GM12873 (cell line): ENCODE measurements at regions not wholly inside any gene's neighbourhood (a gene's known extent, or its start where the extent isn't known, plus 50 kb on each side); places are given as distances from the start of the nearest gene placed in this dataset.

ENCODE experiments used
- CTCF ChIP-seq: IDR thresholded peaks from 2 replicates; pipeline ENCODE4 v1.5.1; 2012; ENCODE audit warnings: low read depth, mild to moderate bottlenecking, moderate library complexity, low read length, control low read depth; ENCODE audit not compliant: insufficient read depth; ENCODE audit errors: missing control alignments

DNA sequence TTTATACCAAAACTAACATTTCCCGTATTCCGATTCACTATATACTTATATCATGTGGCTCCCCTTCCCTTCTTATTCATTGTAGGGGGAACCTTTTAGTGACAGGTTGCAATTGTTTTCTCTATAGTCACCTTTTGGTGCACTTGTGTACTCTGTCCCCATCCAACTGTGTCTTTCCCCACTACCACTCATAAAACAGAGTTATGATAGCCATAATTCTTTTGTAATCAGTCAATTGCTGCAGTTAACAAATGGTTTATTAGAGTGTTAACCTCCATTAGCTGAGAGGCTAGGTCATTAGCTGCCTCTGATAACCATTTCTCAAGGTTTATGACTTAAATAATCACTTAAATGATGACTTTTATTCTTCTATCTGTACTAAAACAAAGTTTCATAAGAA is 338.1 kb upstream of the SEL1L start:
- TF ChIP-seq CTCF: no peak

DNA sequence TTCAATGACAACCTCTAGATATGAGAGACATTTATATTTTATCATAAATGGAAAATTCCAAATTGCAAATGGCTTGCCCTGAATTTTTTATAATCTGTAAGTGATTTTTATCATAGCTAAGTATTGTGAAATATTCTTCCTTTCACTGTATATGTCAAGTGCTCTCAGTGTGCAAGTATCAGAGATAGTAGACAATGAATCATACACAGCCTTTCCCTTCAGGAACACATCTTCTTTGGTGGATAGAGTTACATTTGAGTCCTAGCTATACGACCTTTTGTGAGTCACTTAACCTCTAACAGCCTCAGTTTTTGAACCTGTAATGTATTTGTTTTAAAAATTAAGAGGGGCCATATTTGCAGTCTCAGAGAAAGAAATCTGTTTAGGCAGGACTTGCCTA is 350.7 kb upstream of the SEL1L start:
- no peak for TF ChIP-seq CTCF

GRCh38 chr14:81886588-81886987 is 352.9 kb upstream of the SEL1L start:
- no peak for TF ChIP-seq CTCF

DNA sequence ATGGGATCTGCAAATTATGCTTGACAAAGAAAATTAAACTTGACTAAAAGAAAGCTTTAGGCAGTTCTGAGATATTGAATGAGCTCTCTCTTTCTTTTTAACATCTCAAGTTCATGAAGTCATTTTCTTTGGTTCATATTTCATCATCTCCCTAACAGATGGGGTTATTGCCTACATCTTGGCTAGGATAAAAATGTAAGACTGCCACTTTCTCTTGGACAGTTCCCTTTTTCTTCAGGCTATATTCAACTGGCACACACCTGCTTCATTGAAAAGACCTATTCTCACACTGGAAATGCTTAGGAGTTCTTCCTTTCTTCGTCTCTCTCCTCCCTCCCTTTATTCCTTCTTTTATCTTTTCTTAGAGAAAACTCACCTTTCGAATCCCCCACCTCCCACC is 355.9 kb upstream of the SEL1L start:
- no peak for TF ChIP-seq CTCF

- TF ChIP-seq CTCF: no peak
Observed at GRCh38 chr14:81890020-81890419, 356.4 kb upstream of the SEL1L start.

DNA sequence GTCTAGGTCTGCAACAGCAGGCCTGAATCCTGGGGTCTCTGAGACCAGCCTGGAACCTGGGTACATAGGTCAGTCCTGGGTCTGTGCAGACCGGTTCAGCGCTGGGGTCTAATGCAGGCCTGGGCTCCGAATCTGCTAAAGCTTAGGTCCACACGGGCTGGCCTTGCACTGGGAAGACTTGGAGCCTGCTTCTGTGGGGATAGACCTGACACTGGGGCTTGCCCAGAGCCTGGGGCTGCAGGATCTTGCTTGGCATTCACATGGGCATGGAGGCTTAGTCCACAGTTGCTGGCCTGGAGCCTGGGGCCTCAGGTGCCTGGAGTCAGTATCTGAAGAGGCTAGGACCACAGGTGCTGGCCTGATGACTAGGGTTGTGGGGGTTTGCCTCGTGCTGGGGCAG is 369.8 kb upstream of the SEL1L start:
- TF ChIP-seq CTCF: no peak

DNA sequence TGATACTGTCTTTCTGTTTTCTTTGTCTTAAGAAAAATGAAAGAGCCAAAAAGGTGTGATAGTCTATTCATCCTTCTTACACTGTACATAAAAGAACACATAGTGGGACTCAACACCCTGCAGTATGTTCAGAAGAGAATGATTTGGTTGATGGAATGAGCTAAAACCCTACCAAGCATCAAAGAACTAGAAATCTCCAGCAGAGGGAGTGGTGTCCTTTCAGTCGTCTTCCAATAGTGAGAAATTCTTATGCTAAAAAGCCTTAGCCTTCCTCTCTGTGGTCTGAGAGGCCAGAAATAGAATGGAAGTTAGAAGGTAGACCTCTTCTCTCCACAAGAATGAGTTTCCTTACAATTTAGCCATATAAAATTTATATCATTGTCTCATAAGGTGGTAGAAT is 393.4 kb upstream of the SEL1L start:
- TF ChIP-seq CTCF: no peak

DNA sequence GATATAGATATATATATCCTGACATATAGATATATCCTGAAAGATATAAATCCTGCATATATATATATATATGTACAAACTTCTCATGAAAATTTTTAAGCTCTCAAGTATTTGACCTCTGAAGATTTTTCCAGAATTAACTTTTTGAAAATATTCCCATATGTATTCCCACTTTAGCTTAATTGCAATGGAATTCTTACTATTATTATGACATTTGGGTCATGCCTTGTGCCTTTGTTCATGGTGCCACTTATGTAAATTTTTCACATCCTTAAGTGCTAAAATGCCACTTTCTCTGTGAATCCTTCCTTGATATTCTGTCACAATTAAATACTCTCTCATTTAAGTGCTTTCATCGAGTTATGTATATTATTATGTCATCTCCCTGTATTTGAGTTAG is 398.2 kb upstream of the SEL1L start:
- no peak for TF ChIP-seq CTCF
